Kidney epithelial cell (primary cell): ENCODE measurements at regions not wholly inside any gene's neighbourhood (a gene's known extent, or its start where the extent isn't known, plus 50 kb on each side); places are given as distances from the start of the nearest gene placed in this dataset.
A peak's percentile ranks its signal among the peaks of the same experiment; 100 is the strongest.
"Not testable (repeated sequence)": the region's sequence is repeated elsewhere in the genome, so short reads cannot be mapped to it uniquely, and the experiment has no call there.

ENCODE experiments used
- DNase-seq: peaks from one replicate; pipeline ENCODE4 v3.0.0-alpha.2; 2010; ENCODE audit warnings: low read depth
- H3K27me3 ChIP-seq: 2 replicates; pipeline ENCODE4 v1.6.0; 2011; ENCODE audit warnings: low read length; ENCODE audit not compliant: control insufficient read depth, insufficient read depth
- H3K36me3 ChIP-seq: 2 replicates; pipeline ENCODE4 v1.5.1; 2011; ENCODE audit warnings: low read length; ENCODE audit not compliant: control insufficient read depth, insufficient read depth
- H3K4me3 ChIP-seq: 2 replicates; pipeline ENCODE4 v1.5.1; 2011; ENCODE audit warnings: low read depth, mild to moderate bottlenecking, control low read depth, low read length
- CTCF ChIP-seq: IDR thresholded peaks from 2 replicates; pipeline ENCODE4 v1.5.1; 2011; ENCODE audit warnings: mild to moderate bottlenecking, moderate library complexity, low read length, control low read depth, inconsistent platforms; ENCODE audit not compliant: insufficient read depth, poor library complexity, severe bottlenecking

- no peaks in the 10 kb centered on the region for H3K36me3 ChIP-seq
- DNase-seq, result no peak
- H3K4me3 ChIP-seq, result no peak overlapping the region
- no peaks in the 10 kb centered on the region for H3K27me3 ChIP-seq
- TF ChIP-seq CTCF, result no peak
These were observed 241.8 kb upstream of the IRF2BP2 start for GRCh38 chr1:234851450-234852438.

DNA sequence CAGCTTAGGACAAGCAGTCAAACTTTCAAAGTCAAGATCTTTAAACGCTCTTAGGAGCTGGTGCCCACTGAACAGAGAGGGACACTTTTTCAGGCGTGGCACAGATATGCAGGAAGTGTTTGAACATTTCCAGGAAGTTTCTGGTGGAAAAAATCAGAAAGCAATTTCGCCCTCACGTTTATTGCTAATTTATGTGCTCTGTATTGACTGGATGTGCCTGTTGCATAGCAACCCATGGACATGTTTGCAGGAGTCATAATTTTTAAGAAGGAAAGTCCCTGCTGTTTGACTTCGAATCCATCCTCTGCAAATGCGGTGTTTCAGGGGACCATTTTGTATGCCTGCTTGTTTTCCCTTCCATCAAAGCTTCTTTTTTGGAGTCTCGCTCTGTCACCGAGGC is 239.9 kb upstream of the IRF2BP2 start:
- Histone ChIP-seq H3K27me3 (no peaks in the 10 kb centered on the region), H3K4me3 (no peak overlapping the region), H3K36me3 (no peaks in the 10 kb centered on the region)
- TF ChIP-seq CTCF, result no peak
- no peak for DNase-seq

DNA sequence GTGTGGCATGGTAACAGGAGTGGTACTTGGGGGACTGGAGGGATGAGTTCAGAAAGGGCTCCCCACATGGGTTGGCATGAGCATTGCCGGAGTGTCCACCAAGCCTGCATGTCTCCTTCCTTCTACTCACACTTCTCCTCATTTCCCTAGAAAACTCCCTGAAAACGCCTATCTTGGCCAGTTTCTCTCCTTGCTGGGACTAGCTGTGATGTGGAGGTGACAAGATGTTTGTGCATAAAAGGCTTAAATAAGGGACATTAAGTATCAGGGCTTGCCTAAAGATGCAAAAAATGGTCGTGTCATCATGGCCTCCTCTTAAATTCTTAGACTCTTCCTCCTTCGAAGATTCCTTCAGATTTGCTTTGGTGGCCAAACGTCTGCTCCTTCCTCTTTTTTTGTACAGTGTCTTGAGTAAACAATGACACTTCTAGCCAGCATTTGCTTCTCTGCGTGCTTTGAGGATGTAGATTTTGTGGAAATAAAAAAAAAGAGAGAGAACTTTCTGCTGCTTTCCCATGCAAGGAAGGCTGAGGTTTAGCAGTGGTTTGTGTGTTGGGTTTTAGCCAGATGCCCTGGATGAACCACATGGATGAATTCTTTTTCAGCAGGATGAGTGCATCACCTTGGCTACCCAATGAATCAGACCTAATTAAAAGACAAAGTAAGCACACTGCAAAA is 239.1 kb upstream of the IRF2BP2 start:
- TF ChIP-seq CTCF, result peak; percentile 11
- H3K27me3 ChIP-seq, result no peaks in the 10 kb centered on the region
- no peaks in the 10 kb centered on the region for H3K36me3 ChIP-seq
- DNase-seq, result peak; percentile 83
- H3K4me3 ChIP-seq, result no peak overlapping the region

DNA sequence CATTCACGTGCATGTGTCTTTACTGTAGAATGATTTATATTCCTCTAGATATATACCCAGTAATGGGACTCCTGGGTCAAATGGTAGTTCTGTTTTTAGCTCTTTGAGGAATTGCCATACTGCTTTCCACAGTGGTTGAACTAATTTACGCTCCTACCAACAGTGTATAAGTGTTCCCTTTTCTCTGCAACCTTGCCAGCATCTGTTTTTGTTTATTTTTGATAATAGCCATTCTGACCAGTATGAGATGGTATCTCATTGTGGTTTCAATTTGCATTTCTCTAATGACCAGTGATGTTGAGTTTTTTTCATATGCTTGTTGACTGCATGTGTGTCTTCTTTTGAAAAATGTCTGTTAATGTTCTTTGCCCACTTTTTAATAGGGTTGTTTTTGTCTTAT is 236.8 kb upstream of the IRF2BP2 start:
- not testable (repeated sequence) for H3K27me3 ChIP-seq, H3K36me3 ChIP-seq, DNase-seq, H3K4me3 ChIP-seq

DNA sequence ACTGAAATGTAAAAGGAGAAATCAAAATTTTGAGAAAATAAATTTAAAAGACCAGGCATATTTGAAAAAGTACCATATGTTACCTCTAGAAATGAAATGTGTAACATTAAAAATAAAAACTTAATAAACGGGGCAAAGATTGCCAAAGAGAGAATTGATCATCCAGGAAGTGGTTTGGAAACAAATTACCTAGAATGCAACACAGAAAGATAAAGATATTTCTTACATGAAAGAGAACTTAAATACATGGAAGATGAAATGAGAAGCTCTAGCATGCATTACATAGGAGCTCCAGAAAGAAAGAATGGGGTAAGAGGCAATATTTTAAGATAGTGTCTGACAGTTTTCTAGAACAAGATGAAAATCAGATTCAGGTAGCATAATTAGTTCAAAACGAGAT is 235.9 kb upstream of the IRF2BP2 start:
- TF ChIP-seq CTCF, result no peak
- Histone ChIP-seq H3K36me3 (no peaks in the 10 kb centered on the region), H3K27me3 (no peaks in the 10 kb centered on the region), H3K4me3 (no peak overlapping the region)
- no peak for DNase-seq

- H3K4me3 ChIP-seq, result no peak overlapping the region
- no peak for TF ChIP-seq CTCF
These were observed 235.2 kb upstream of the IRF2BP2 start for GRCh38 chr1:234845097-234845660.

More at GRCh38 chr1:234845097-234845660, 235.2 kb upstream of the IRF2BP2 start:
- Histone ChIP-seq H3K36me3 (no peaks in the 10 kb centered on the region), H3K27me3 (no peaks in the 10 kb centered on the region)
- no peak for DNase-seq
